Posterior cingulate gyrus (tissue), 11 donors: ENCODE measurements at regions not wholly inside any gene's neighbourhood (a gene's known extent, or its start where the extent isn't known, plus 50 kb on each side); places are given as distances from the start of the nearest gene placed in this dataset.

Source experiments
- DNase-seq, 10 donors: peaks; one replicate each; pipeline versions ENCODE4 v3.0.0 to v3.0.0-alpha.2; 2020 to 2021; ENCODE audit warnings: mixed read lengths in 3 of 10
- intact Hi-C: fragments of 100-400 bp; cut with DNase I; formaldehyde crosslinking; loops from one replicate; pipeline ENCODE4 v1.15.1; 2023

GRCh38 chr3:34268032-34268709 is 469.7 kb downstream of the PDCD6IP start:
- intact Hi-C loops: no loop called here
- no peak for DNase-seq

- DNase-seq: no peak
- intact Hi-C loops: no loop called here
Measured at GRCh38 chr3:34275811-34276210, 477.4 kb downstream of the PDCD6IP start.

GRCh38 chr3:34276342-34276741 is 477.9 kb downstream of the PDCD6IP start:
- DNase-seq: no peak
- intact Hi-C loops: no loop called here

- DNase-seq: no peak
- intact Hi-C loops: no loop called here
Measured at GRCh38 chr3:34277110-34277509, 478.7 kb downstream of the PDCD6IP start.

GRCh38 chr3:34279901-34280300 is 481.5 kb downstream of the PDCD6IP start:
- intact Hi-C loops: no loop called here
- DNase-seq: no peak

GRCh38 chr3:34283751-34284150 is 485.3 kb downstream of the PDCD6IP start:
- DNase-seq: no peak
- intact Hi-C loops: no loop called here

- DNase-seq: no peak
- intact Hi-C loops: no loop called here
Measured at GRCh38 chr3:34284959-34285826, 486.8 kb downstream of the PDCD6IP start.

- intact Hi-C loops: no loop called here
- DNase-seq: no peak
Measured at GRCh38 chr3:34285827-34286188, 487.4 kb downstream of the PDCD6IP start.

- no peak for DNase-seq
- intact Hi-C loops: no loop called here
Measured at GRCh38 chr3:34292605-34293300, 494.3 kb downstream of the PDCD6IP start.

GRCh38 chr3:34294240-34294639 is 495.8 kb downstream of the PDCD6IP start:
- DNase-seq: no peak
- intact Hi-C loops: no loop called here

- intact Hi-C loops: no loop called here
- DNase-seq: no peak
Measured at GRCh38 chr3:34296796-34297195, 498.4 kb downstream of the PDCD6IP start.

GRCh38 chr3:34298653-34299052 is 500.2 kb downstream of the PDCD6IP start:
- DNase-seq: no peak
- intact Hi-C loops: no loop called here

- DNase-seq: no peak
- intact Hi-C loops: no loop called here
Measured at GRCh38 chr3:34300621-34301020, 502.2 kb downstream of the PDCD6IP start.

- DNase-seq: no peak
- intact Hi-C loops: no loop called here
Measured at GRCh38 chr3:34301313-34301712, 502.9 kb downstream of the PDCD6IP start.

- intact Hi-C loops: no loop called here
- DNase-seq: no peak
Measured at GRCh38 chr3:34305266-34305665, 506.8 kb downstream of the PDCD6IP start.

GRCh38 chr3:34312684-34313083 is 514.3 kb downstream of the PDCD6IP start:
- intact Hi-C loops: no loop called here
- no peak for DNase-seq

GRCh38 chr3:34319881-34320280 is 521.5 kb downstream of the PDCD6IP start:
- intact Hi-C loops: no loop called here

GRCh38 chr3:34323517-34323916 is 525.1 kb downstream of the PDCD6IP start:
- DNase-seq: no peak
- intact Hi-C loops: no loop called here

More at GRCh38 chr3:34319881-34320280, 521.5 kb downstream of the PDCD6IP start:
- no peak for DNase-seq

GRCh38 chr3:34346656-34347055 is 548.2 kb downstream of the PDCD6IP start:
- intact Hi-C loops: no loop called here
- peak in 1 of 10 donors; percentile 72 for DNase-seq

- peak in 1 of 10 donors; percentile 86 for DNase-seq
- intact Hi-C loops: no loop called here
Measured at GRCh38 chr3:34351882-34352777, 553.7 kb downstream of the PDCD6IP start.
